ENCODE measurements at regions not wholly inside any gene's neighbourhood (a gene's known extent, or its start where the extent isn't known, plus 50 kb on each side); places are given as distances from the start of the nearest gene placed in this dataset.
"Not testable (repeated sequence)": the region's sequence is repeated elsewhere in the genome, so short reads cannot be mapped to it uniquely, and the experiment has no call there.

- TF ChIP-seq CTCF, ZNF473, ZNF121 (tag by site-specific recombination; IDR thresholded peaks at IDR 0.05): not testable (repeated sequence)
These were observed 874.0 kb upstream of the TPTE start for GRCh38 chr21:9647409-9647808.
